SU-DHL-6 (cell line): ENCODE measurements at regions not wholly inside any gene's neighbourhood (a gene's known extent, or its start where the extent isn't known, plus 50 kb on each side); places are given as distances from the start of the nearest gene placed in this dataset.

Experiments used
- H2AFZ ChIP-seq: fragments of 200-600 bp; sonication (generic); 2 replicates; pipeline ENCODE4 v1.6.1; 2014; ENCODE audit warnings: low read depth, mild to moderate bottlenecking, moderate library complexity, mixed read lengths, antibody characterized with exemption, low read length; ENCODE audit not compliant: severe bottlenecking
- H3F3A ChIP-seq: fragments of 200-600 bp; shearing (Covaris generic); 2 replicates; pipeline ENCODE4 v1.6.0; 2016; ENCODE audit warnings: antibody characterized with exemption, mild to moderate bottlenecking; ENCODE audit not compliant: insufficient read depth
- H3K27ac ChIP-seq: fragments of 200-600 bp; sonication (generic); 2 replicates; pipeline ENCODE4 v1.5.1; 2016; ENCODE audit warnings: low read depth, mild to moderate bottlenecking, low read length, moderate library complexity, mixed read lengths
- H3K27me3 ChIP-seq: fragments of 200-600 bp; sonication (generic), shearing (Covaris generic); 2 replicates; pipeline ENCODE4 v1.6.0; 2014; ENCODE audit warnings: mild to moderate bottlenecking, low read length
- H3K36me3 ChIP-seq: fragments of 200-600 bp; sonication (generic); 2 replicates; pipeline ENCODE4 v1.6.1; 2014; ENCODE audit warnings: mild to moderate bottlenecking, low read length, mixed read lengths
- H3K4me2 ChIP-seq: fragments of 300-600, 200-600 bp; shearing (Covaris generic), sonication (generic); 2 replicates; pipeline ENCODE4 v1.6.0; 2014; ENCODE audit warnings: low read length, low read depth, mild to moderate bottlenecking; ENCODE audit not compliant: poor library complexity, severe bottlenecking
- H3K4me3 ChIP-seq: fragments of 200-600 bp; sonication (generic); 2 replicates; pipeline ENCODE4 v1.5.1; 2014; ENCODE audit warnings: antibody characterized with exemption, low read length, mild to moderate bottlenecking, mixed read lengths; ENCODE audit not compliant: insufficient read depth, poor library complexity, severe bottlenecking
- H3K79me2 ChIP-seq: fragments of 200-600 bp; sonication (generic); 2 replicates; pipeline ENCODE4 v1.6.1; 2014; ENCODE audit warnings: mild to moderate bottlenecking, low read length, moderate library complexity; ENCODE audit not compliant: insufficient read depth
- H3K9ac ChIP-seq: fragments of 200-600 bp; sonication (generic); 2 replicates; pipeline ENCODE4 v1.7.0; 2014; ENCODE audit warnings: mild to moderate bottlenecking, low read length
- H3K9me2 ChIP-seq: fragments of 200-600 bp; sonication (generic); replicated peaks from 2 replicates; pipeline ENCODE4 v1.6.1; 2014; ENCODE audit warnings: low read length; ENCODE audit not compliant: insufficient read depth
- H3K9me3 ChIP-seq: fragments of 200-600 bp; sonication (generic); 2 replicates; pipeline ENCODE4 v1.6.1; 2014; ENCODE audit warnings: low read length, mixed read lengths; ENCODE audit not compliant: insufficient read depth
- H4K20me1 ChIP-seq: fragments of 200-600 bp; sonication (generic); 2 replicates; pipeline ENCODE4 v1.6.1; 2014; ENCODE audit warnings: low read depth, mild to moderate bottlenecking, antibody characterized with exemption, low read length, moderate library complexity, mixed read lengths
- EZH2phosphoT487 ChIP-seq: fragments of 200-600 bp; sonication (generic), shearing (Covaris generic); conservative IDR thresholded peaks from 2 replicates; pipeline ENCODE4 v1.6.1; 2018; ENCODE audit warnings: mild to moderate bottlenecking, antibody characterized with exemption, low read length, moderate library complexity, mixed read lengths
- TF ChIP-seq, protein P1 (sequence below): fragments of 200-600 bp; sonication (generic); IDR thresholded peaks from one replicate; pipeline ENCODE4 v1.5.1; 2017; ENCODE audit warnings: antibody characterized with exemption, mild to moderate bottlenecking, low read length, moderate library complexity; ENCODE audit not compliant: insufficient read depth, poor library complexity, severe bottlenecking

DNA sequence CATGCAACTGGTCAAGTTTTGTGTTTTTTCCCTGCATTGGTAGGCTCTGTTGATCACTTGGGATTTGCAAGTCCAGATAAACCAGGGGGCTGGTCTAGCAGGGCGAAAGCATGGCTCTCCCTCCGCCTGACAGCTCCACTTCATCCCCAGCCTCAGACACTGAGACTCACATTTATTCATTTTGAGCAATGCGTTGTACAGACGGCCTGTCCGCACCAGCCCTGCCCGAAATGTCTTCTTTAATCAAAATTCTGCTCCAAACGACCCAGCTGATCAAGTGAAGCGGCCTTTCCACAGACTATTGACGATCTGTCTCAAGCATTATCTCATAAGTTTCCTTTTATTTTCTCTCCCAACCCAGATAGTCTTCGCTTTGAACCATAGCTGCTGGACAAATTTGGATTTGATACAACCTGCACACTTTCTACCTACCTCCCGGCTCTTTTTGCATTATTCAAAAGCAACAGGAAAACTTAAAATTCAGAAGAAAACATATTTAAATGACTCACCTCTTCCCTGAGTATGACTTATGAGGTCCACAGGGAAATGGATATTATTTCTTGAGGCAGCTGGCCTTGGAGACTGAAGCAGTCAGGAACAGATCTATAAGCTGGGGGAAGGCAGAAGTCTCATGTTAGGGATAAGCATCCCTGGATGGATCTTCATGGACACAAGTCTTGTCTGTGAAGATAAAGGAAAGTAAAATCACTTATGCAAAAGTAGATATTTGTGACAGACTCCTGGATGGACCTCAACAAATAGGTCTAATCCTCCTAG, 498.9 kb upstream of the MGMT start:
- Histone ChIP-seq H3K36me3 (no peaks in the 10 kb centered on the region), H3K27me3 (no peaks in the 10 kb centered on the region), H3K9ac (no peak overlapping the region), H2AFZ (no peak overlapping the region), H3K9me3 (no peaks in the 10 kb centered on the region), H3K4me2 (no peak overlapping the region), H3F3A (no peaks in the 10 kb centered on the region), H3K9me2 (no peaks in the 10 kb centered on the region), H3K4me3 (no peak overlapping the region), H4K20me1 (no peaks in the 10 kb centered on the region), H3K79me2 (no peaks in the 10 kb centered on the region), H3K27ac (no peak overlapping the region)
- TF ChIP-seq, protein P1, sequence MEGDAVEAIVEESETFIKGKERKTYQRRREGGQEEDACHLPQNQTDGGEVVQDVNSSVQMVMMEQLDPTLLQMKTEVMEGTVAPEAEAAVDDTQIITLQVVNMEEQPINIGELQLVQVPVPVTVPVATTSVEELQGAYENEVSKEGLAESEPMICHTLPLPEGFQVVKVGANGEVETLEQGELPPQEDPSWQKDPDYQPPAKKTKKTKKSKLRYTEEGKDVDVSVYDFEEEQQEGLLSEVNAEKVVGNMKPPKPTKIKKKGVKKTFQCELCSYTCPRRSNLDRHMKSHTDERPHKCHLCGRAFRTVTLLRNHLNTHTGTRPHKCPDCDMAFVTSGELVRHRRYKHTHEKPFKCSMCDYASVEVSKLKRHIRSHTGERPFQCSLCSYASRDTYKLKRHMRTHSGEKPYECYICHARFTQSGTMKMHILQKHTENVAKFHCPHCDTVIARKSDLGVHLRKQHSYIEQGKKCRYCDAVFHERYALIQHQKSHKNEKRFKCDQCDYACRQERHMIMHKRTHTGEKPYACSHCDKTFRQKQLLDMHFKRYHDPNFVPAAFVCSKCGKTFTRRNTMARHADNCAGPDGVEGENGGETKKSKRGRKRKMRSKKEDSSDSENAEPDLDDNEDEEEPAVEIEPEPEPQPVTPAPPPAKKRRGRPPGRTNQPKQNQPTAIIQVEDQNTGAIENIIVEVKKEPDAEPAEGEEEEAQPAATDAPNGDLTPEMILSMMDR = no peak
- TF ChIP-seq EZH2phosphoT487 = no peak

DNA sequence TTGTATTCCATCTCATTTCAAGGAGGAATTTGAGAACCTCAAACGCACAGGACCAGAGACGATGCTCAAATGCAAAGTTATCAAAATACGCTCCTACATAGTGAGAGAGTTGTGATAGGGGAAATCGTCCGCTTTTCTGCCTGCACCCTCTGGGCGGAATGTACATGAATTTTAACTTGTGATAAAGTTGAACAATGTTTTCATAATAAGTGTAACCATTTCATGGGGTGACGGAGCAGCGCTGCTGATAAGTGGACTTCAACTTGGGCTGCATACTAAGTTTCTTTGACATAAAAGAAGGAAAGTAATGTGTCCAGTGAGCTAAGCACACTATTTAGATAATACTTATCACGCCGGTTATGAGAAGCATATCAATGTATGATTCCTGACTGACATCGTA, 497.5 kb upstream of the MGMT start:
- Histone ChIP-seq H3K27ac (no peak overlapping the region), H3K27me3 (0 out of 2 replicates have a peak, but pooled peaks cover 4% of the 10 kb centered on the region), H3K79me2 (no peaks in the 10 kb centered on the region), H3K4me2 (no peak overlapping the region), H3K4me3 (no peak overlapping the region), H2AFZ (no peak overlapping the region), H4K20me1 (no peaks in the 10 kb centered on the region), H3K36me3 (no peaks in the 10 kb centered on the region), H3F3A (no peaks in the 10 kb centered on the region), H3K9me2 (no peaks in the 10 kb centered on the region), H3K9ac (no peak overlapping the region), H3K9me3 (no peaks in the 10 kb centered on the region)
- TF ChIP-seq EZH2phosphoT487 = no peak
- TF ChIP-seq, protein P1 = no peak

DNA sequence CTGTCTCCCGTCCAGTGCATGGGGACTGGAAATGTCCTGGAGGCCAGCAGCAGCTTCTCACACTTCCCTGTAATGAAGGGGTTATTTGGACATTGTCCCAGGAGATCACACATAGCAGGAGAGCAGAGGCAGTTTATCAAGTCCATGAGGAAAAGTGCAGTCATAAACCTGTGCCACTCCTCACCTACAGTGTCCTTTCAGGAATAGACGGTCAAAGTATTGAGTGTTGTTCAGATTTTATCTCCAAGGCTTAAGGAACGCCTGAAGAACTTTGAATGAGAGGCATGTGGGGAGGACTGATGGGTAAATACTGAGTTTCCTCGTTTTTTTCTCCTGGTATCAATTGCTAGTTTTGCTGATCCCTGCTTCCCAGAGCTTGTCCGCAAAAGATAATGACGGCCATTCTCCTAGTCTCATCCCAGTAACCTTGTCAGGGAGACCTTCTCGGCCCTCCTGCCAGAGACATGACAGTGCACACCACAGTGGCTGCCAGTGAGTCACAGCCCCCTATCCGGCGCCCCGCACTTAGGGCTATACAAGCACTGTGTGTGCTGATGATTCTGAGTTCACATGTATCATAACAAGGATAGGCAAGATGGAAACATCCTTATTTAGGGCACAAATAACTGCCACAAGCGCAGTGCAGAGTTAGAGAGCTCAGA, 495.5 kb upstream of the MGMT start:
- no peaks in the 10 kb centered on the region for H3K79me2 ChIP-seq
- H3K27ac ChIP-seq = no peak overlapping the region
- H3K9ac ChIP-seq = no peak overlapping the region
- no peaks in the 10 kb centered on the region for H3K36me3 ChIP-seq
- no peak for TF ChIP-seq EZH2phosphoT487
- TF ChIP-seq, protein P1 = no peak
- 0 out of 2 replicates have a peak, but pooled peaks cover 4% of the 10 kb centered on the region for H3K27me3 ChIP-seq
- H3K9me3 ChIP-seq = no peaks in the 10 kb centered on the region
- no peak overlapping the region for H2AFZ ChIP-seq
- H3K4me2 ChIP-seq = no peak overlapping the region
- no peak overlapping the region for H3K4me3 ChIP-seq
- H3K9me2 ChIP-seq = no peaks in the 10 kb centered on the region
- no peaks in the 10 kb centered on the region for H4K20me1 ChIP-seq
- no peaks in the 10 kb centered on the region for H3F3A ChIP-seq
